K562 (cell line): ENCODE measurements at regions not wholly inside any gene's neighbourhood (a gene's known extent, or its start where the extent isn't known, plus 50 kb on each side); places are given as distances from the start of the nearest gene placed in this dataset.
A peak's percentile ranks its signal among the peaks of the same experiment; 100 is the strongest.

Experiments used
- ATAC-seq: fragments of 200-7000 bp; cut with Tn5 transposase; 3 replicates; pipeline ENCODE4 v1.9.1; 2020; ENCODE audit warnings: moderate library complexity
- BruUV-seq: library from RNA; stranded (reverse); fragments of 400-500 nt; replicated peaks from 2 replicates; lab custom pipeline; 2021; lab: Mats Ljungman, UMichigan
- CTCF ChIA-PET: fragments of 300-600 bp; formaldehyde crosslinking; extraction: SDS; loops from one replicate; lab custom pipeline; 2021; ENCODE audit warnings: low intra/inter-chr PET ratio; lab: Yijun Ruan, JAX
- POLR2A ChIA-PET: fragments of 300-600, 350-650 bp; sonication (Branson Sonifier 250); formaldehyde crosslinking; extraction: SDS; loops from one replicate; lab custom pipeline; 2021; ENCODE audit warnings: antibody characterized with exemption, inconsistent platforms; lab: Yijun Ruan, JAX
- DNase-seq, 4 experiments: peaks; one replicate each; pipeline versions ENCODE4 v3.0.0 to v3.0.0-alpha.2; 2011 to 2018; ENCODE audit warnings: low spot score in 3 of 4, mixed read lengths in 3 of 4; ENCODE audit errors: extremely low read depth in 1 of 4
- FAIRE-seq: peaks from 2 replicates; lab custom pipeline; 2011; peaks lifted over from hg19 to GRCh38; lab: Jason Lieb, UNC
- H2AFZ ChIP-seq: 2 replicates; pipeline ENCODE4 v1.6.0; 2011; ENCODE audit warnings: low read depth, low read length, control low read depth, inconsistent platforms
- H3K27ac ChIP-seq: fragments of 200-600 bp; 3 replicates; pipeline ENCODE4 v1.8.0; 2011; ENCODE audit warnings: low read depth, mild to moderate bottlenecking, control low read depth, inconsistent platforms, low read length, moderate library complexity, mixed read lengths; ENCODE audit errors: extremely low read depth
- H3K27me3 ChIP-seq, 2 experiments: fragments of 300-600 bp in 1 of 2; 2 replicates in 1 of 2; 3 replicates in 1 of 2; pipeline versions ENCODE4 v1.6.0 to v1.8.0; 2011; ENCODE audit warnings: inconsistent platforms in 2 of 2, low read length in 2 of 2, mild to moderate bottlenecking in 1 of 2, mixed read lengths in 1 of 2, moderate library complexity in 1 of 2; ENCODE audit not compliant: control insufficient read depth in 2 of 2, insufficient read depth in 2 of 2
- H3K36me3 ChIP-seq: fragments of 300-600 bp; 3 replicates; pipeline ENCODE4 v1.8.0; 2011; ENCODE audit warnings: mild to moderate bottlenecking, low read length, inconsistent platforms; ENCODE audit not compliant: control insufficient read depth, insufficient read depth
- H3K4me1 ChIP-seq, 2 experiments: fragments of 200-600 bp in 1 of 2; replicated peaks in 1 of 2; 2 replicates in 1 of 2; 3 replicates in 1 of 2; pipeline versions ENCODE4 v1.5.1 to v1.8.0; 2011; ENCODE audit warnings: inconsistent platforms in 2 of 2, low read length in 2 of 2, mild to moderate bottlenecking in 1 of 2, mixed read lengths in 1 of 2, moderate library complexity in 1 of 2; ENCODE audit not compliant: control insufficient read depth in 2 of 2, insufficient read depth in 2 of 2
- H3K4me2 ChIP-seq: 2 replicates; pipeline ENCODE4 v1.6.1; 2011; ENCODE audit warnings: low read length, control low read depth, inconsistent platforms, mixed read lengths; ENCODE audit not compliant: insufficient read depth
- H3K4me3 ChIP-seq: fragments of 200-600 bp; sonication (generic), shearing (Covaris generic); 2 replicates; pipeline ENCODE4 v1.5.1; 2016; ENCODE audit warnings: control low read depth, inconsistent platforms
- H3K79me2 ChIP-seq: fragments of 200-600 bp; 3 replicates; pipeline ENCODE4 v1.8.0; 2011; ENCODE audit warnings: low read length, inconsistent platforms; ENCODE audit not compliant: control insufficient read depth, insufficient read depth
- H3K9ac ChIP-seq, 2 experiments: 2 replicates each; pipeline versions ENCODE4 v1.6.0 to v1.6.1; 2011; ENCODE audit warnings: low read depth in 2 of 2, low read length in 2 of 2, control low read depth in 1 of 2, inconsistent platforms in 1 of 2, mild to moderate bottlenecking in 1 of 2, mixed read lengths in 1 of 2; ENCODE audit not compliant: insufficient read depth in 1 of 2
- H3K9me1 ChIP-seq: one replicate; pipeline ENCODE4 v1.6.0; 2011; ENCODE audit warnings: inconsistent platforms, mild to moderate bottlenecking, low read length, moderate library complexity; ENCODE audit not compliant: control insufficient read depth, insufficient read depth
- H3K9me3 ChIP-seq: replicated peaks from 2 replicates; pipeline ENCODE4 v1.5.1; 2011; ENCODE audit warnings: low read depth, low read length, inconsistent platforms; ENCODE audit not compliant: control insufficient read depth, insufficient read depth
- H4K20me1 ChIP-seq: replicated peaks from 2 replicates; pipeline ENCODE4 v1.6.1; 2011; ENCODE audit warnings: low read length, inconsistent platforms, mixed read lengths; ENCODE audit not compliant: control insufficient read depth, insufficient read depth
- ELF1 ChIP-seq: fragments of 200-800 bp; sonication (Bioruptor generic); IDR thresholded peaks from 2 replicates; pipeline ENCODE4 v1.6.1; 2016; ENCODE audit warnings: missing genetic modification characterization, missing compliant biosample characterization
- ZNF408 ChIP-seq: fragments of 250-450 bp; sonication (Bioruptor Pico); IDR thresholded peaks from 2 replicates; pipeline ENCODE4 v1.4.0; 2020; ENCODE audit warnings: low read depth, mild to moderate bottlenecking, moderate library complexity
- WGBS: fragments of 100-300 bp; shearing (Covaris generic); methylation state at CpG from one replicate; pipeline ENCODE4 v1.1.6; 2016; ENCODE audit warnings: low coverage, mixed read lengths; ENCODE audit not compliant: insufficient coverage; ENCODE audit errors: missing lambda C conversion rate; 5-methylcytosine and 5-hydroxymethylcytosine counted together
- in situ Hi-C: fragments of 300-500 bp; cut with MboI; formaldehyde crosslinking; loops from 4 replicates; pipeline ENCODE4 v1.15.0; 2018; ENCODE audit warnings: inconsistent platforms, mixed read lengths
- intact Hi-C: fragments of 100-400 bp; cut with micrococcal nuclease; formaldehyde crosslinking; loops from 2 replicates; pipeline ENCODE4 v1.14.2; 2022
- TF ChIP-seq, protein P1 (sequence below), 2 experiments: fragments of 450-650 bp in 1 of 2; sonication (generic) in 1 of 2; formaldehyde crosslinking in 1 of 2; IDR thresholded peaks; 2 replicates each; pipeline versions ENCODE4 v1.7.1 to v1.9.0; 2016 to 2022; ENCODE audit warnings: inconsistent platforms in 1 of 2, mild to moderate bottlenecking in 1 of 2, missing genetic modification reagents in 1 of 2

DNA sequence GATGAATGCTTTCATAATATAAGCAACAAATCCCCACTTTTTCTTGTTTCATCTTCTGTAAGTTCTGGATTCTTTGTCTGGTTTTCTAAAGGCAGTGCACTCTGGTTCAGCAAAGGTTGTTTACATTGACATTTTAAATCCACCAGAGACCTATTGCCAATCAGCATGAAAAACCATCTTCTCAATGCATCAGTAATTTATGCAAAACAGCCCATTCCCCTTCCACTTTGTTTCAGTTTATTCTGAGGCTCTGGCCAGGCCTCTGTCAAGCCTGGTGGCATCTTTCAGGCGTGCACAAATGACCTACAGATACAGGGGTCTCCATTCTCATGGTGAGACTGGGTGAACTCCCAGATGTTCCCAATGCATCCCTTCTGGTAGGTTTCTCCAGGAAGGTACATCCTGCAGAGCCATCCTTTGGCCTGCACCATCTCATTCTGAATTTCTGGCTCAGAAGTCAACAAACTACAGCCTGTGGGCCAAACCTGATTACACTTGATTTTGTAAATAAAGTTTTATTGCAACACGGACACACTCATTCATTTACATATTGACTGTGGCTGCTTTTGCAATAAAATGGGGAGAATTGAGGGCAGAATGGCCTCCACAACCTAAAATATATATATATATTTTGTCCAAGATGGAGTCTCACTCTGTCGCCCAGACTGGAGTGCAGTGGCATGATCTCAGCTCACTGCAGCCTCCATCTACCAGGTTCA, 405.4 kb downstream of the PREX1 start:
- Histone ChIP-seq H3K36me3 (no peaks in the 10 kb centered on the region), H2AFZ (no peak overlapping the region), H3K4me3 (no peak overlapping the region), H3K9me1 (no peaks in the 10 kb centered on the region), H3K9me3 (no peaks in the 10 kb centered on the region), H3K27me3 (no peaks in the 10 kb centered on the region; a peak in 2 of 5 replicates), H3K27ac (no peak overlapping the region), H3K4me1 (no peaks in the 10 kb centered on the region), H3K79me2 (no peaks in the 10 kb centered on the region), H4K20me1 (no peaks in the 10 kb centered on the region), H3K9ac (no peak overlapping the region), H3K4me2 (no peak overlapping the region)
- ATAC-seq (no peak), FAIRE-seq (no peak), DNase-seq (no peak)
- 0% methylated on average over 3 of the region's 3 CpGs for WGBS
- CTCF ChIA-PET, result interaction anchor here (1.3 kb wide), 1 partner anchor 199 kb away, joined by 3 read pairs; no protein-coding TSS in a partner anchor
- no TSS peak for BruUV-seq
- POLR2A ChIA-PET, result no interaction called here
- in situ Hi-C loops, result no loop called here
- intact Hi-C loops, result no loop called here
- TF ChIP-seq ZNF408 (CRISPR knock-in tag) (no peak), ELF1 (tag) (no peak)
- TF ChIP-seq, protein P1, sequence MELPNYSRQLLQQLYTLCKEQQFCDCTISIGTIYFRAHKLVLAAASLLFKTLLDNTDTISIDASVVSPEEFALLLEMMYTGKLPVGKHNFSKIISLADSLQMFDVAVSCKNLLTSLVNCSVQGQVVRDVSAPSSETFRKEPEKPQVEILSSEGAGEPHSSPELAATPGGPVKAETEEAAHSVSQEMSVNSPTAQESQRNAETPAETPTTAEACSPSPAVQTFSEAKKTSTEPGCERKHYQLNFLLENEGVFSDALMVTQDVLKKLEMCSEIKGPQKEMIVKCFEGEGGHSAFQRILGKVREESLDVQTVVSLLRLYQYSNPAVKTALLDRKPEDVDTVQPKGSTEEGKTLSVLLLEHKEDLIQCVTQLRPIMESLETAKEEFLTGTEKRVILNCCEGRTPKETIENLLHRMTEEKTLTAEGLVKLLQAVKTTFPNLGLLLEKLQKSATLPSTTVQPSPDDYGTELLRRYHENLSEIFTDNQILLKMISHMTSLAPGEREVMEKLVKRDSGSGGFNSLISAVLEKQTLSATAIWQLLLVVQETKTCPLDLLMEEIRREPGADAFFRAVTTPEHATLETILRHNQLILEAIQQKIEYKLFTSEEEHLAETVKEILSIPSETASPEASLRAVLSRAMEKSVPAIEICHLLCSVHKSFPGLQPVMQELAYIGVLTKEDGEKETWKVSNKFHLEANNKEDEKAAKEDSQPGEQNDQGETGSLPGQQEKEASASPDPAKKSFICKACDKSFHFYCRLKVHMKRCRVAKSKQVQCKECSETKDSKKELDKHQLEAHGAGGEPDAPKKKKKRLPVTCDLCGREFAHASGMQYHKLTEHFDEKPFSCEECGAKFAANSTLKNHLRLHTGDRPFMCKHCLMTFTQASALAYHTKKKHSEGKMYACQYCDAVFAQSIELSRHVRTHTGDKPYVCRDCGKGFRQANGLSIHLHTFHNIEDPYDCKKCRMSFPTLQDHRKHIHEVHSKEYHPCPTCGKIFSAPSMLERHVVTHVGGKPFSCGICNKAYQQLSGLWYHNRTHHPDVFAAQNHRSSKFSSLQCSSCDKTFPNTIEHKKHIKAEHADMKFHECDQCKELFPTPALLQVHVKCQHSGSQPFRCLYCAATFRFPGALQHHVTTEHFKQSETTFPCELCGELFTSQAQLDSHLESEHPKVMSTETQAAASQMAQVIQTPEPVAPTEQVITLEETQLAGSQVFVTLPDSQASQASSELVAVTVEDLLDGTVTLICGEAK (IDR thresholded peaks at IDR 0.05), result peak; percentile 83
- TF ChIP-seq, protein P1 (CRISPR knock-in tag; IDR thresholded peaks at IDR 0.05), result no peak
- TF ChIP-seq, all 486 proteins: peak for 1
